ENCODE measurements at regions not wholly inside any gene's neighbourhood (a gene's known extent, or its start where the extent isn't known, plus 50 kb on each side); places are given as distances from the start of the nearest gene placed in this dataset.

- intact Hi-C loops (cut with DNase I): no loop called here
- H3K4me3 ChIP-seq: no peak overlapping the region
- H3K9me3 ChIP-seq: no peaks in the 10 kb centered on the region
- no peak overlapping the region for H3K27ac ChIP-seq
- no peaks in the 10 kb centered on the region for H3K27me3 ChIP-seq
- no peak for DNase-seq (ENCODE audit: extremely low spot score in 2 of 2)
- H3K4me1 ChIP-seq: peaks cover 10% of the 10 kb centered on the region
- no peaks in the 10 kb centered on the region for H3K36me3 ChIP-seq
- TF ChIP-seq CTCF (IDR thresholded peaks at IDR 0.05): no peak
- no peak for TF ChIP-seq POLR2AphosphoS5 (IDR thresholded peaks at IDR 0.05; ENCODE audit: insufficient read depth in 1 of 2, low read depth in 1 of 2)
- no peak for TF ChIP-seq POLR2A (IDR thresholded peaks at IDR 0.05)
Observed at GRCh38 chr18:73784853-73785252, 362.8 kb downstream of the FBXO15 start.

GRCh38 chr18:73782405-73782804, 365.2 kb downstream of the FBXO15 start:
- H3K9me3 ChIP-seq: no peaks in the 10 kb centered on the region
- intact Hi-C loops (cut with DNase I): no loop called here
- no peaks in the 10 kb centered on the region for H3K36me3 ChIP-seq
- H3K4me1 ChIP-seq: peaks cover 10% of the 10 kb centered on the region
- TF ChIP-seq POLR2A (IDR thresholded peaks at IDR 0.05) (no peak), CTCF (IDR thresholded peaks at IDR 0.05) (no peak), POLR2AphosphoS5 (IDR thresholded peaks at IDR 0.05; ENCODE audit: insufficient read depth in 1 of 2, low read depth in 1 of 2) (no peak)
- no peaks in the 10 kb centered on the region for H3K27me3 ChIP-seq
- no peak for DNase-seq (ENCODE audit: extremely low spot score in 2 of 2)
- no peak overlapping the region for H3K4me3 ChIP-seq
- no peak overlapping the region for H3K27ac ChIP-seq

GRCh38 chr18:73780218-73780617, 367.4 kb downstream of the FBXO15 start:
- intact Hi-C loops (cut with DNase I): no loop called here

GRCh38 chr18:73778032-73778359, 369.6 kb downstream of the FBXO15 start:
- intact Hi-C loops (cut with DNase I): no loop called here
- no peaks in the 10 kb centered on the region for H3K9me3 ChIP-seq
- TF ChIP-seq POLR2A (IDR thresholded peaks at IDR 0.05) (no peak), CTCF (IDR thresholded peaks at IDR 0.05) (no peak), POLR2AphosphoS5 (IDR thresholded peaks at IDR 0.05; ENCODE audit: insufficient read depth in 1 of 2, low read depth in 1 of 2) (no peak)
- no peak overlapping the region for H3K4me3 ChIP-seq
- no peaks in the 10 kb centered on the region for H3K27me3 ChIP-seq
- H3K4me1 ChIP-seq: no peaks in the 10 kb centered on the region
- no peak overlapping the region for H3K27ac ChIP-seq
- no peaks in the 10 kb centered on the region for H3K36me3 ChIP-seq
- no peak for DNase-seq (ENCODE audit: extremely low spot score in 2 of 2)

More at GRCh38 chr18:73780218-73780617, 367.4 kb downstream of the FBXO15 start:
- Histone ChIP-seq H3K36me3 (no peaks in the 10 kb centered on the region), H3K27me3 (no peaks in the 10 kb centered on the region), H3K4me3 (no peak overlapping the region), H3K27ac (no peak overlapping the region), H3K9me3 (no peaks in the 10 kb centered on the region), H3K4me1 (peaks cover 10% of the 10 kb centered on the region)
- DNase-seq (ENCODE audit: extremely low spot score in 2 of 2): no peak
- no peak for TF ChIP-seq POLR2AphosphoS5 (IDR thresholded peaks at IDR 0.05; ENCODE audit: insufficient read depth in 1 of 2, low read depth in 1 of 2)
- no peak for TF ChIP-seq CTCF (IDR thresholded peaks at IDR 0.05)
- no peak for TF ChIP-seq POLR2A (IDR thresholded peaks at IDR 0.05)

GRCh38 chr18:73777356-73778031, 370.1 kb downstream of the FBXO15 start:
- no peak overlapping the region for H3K27ac ChIP-seq
- intact Hi-C loops (cut with DNase I): no loop called here
- DNase-seq (ENCODE audit: extremely low spot score in 2 of 2): no peak

More at GRCh38 chr18:73777356-73778031, 370.1 kb downstream of the FBXO15 start:
- H3K27me3 ChIP-seq: no peaks in the 10 kb centered on the region
- H3K36me3 ChIP-seq: no peaks in the 10 kb centered on the region
- H3K4me3 ChIP-seq: no peak overlapping the region
- H3K9me3 ChIP-seq: no peaks in the 10 kb centered on the region
- TF ChIP-seq POLR2A (IDR thresholded peaks at IDR 0.05): no peak
- TF ChIP-seq POLR2AphosphoS5 (IDR thresholded peaks at IDR 0.05; ENCODE audit: insufficient read depth in 1 of 2, low read depth in 1 of 2): no peak
- TF ChIP-seq CTCF (IDR thresholded peaks at IDR 0.05): no peak
- H3K4me1 ChIP-seq: no peaks in the 10 kb centered on the region

Measured in vagina (tissue), 2 donors.